H9 (cell line): ENCODE measurements at regions not wholly inside any gene's neighbourhood (a gene's known extent, or its start where the extent isn't known, plus 50 kb on each side); places are given as distances from the start of the nearest gene placed in this dataset.

Experiments
- DNase-seq: peaks from one replicate; pipeline ENCODE4 v3.0.0-alpha.2; 2017
- H2AFZ ChIP-seq: one replicate; pipeline ENCODE4 v1.6.1; 2013; ENCODE audit warnings: mild to moderate bottlenecking, low read length, control low read depth, moderate library complexity
- H2AK5ac ChIP-seq: 2 replicates; pipeline ENCODE4 v1.6.1; 2013; ENCODE audit warnings: low read length, control low read depth, mixed read lengths; ENCODE audit not compliant: insufficient read length
- H2BK120ac ChIP-seq: one replicate; pipeline ENCODE4 v1.6.1; 2013; ENCODE audit warnings: low read depth, mild to moderate bottlenecking, low read length, control low read depth, inconsistent platforms; ENCODE audit not compliant: poor library complexity, severe bottlenecking
- H2BK12ac ChIP-seq: 2 replicates; pipeline ENCODE4 v1.6.1; 2013; ENCODE audit warnings: low read length, control low read depth, mixed read lengths, low read depth; ENCODE audit not compliant: insufficient read length
- H2BK15ac ChIP-seq: 2 replicates; pipeline ENCODE4 v1.6.1; 2013; ENCODE audit warnings: low read depth, low read length, control low read depth
- H2BK20ac ChIP-seq: one replicate; pipeline ENCODE4 v1.6.1; 2013; ENCODE audit warnings: low read depth, mild to moderate bottlenecking, low read length, control low read depth, inconsistent platforms; ENCODE audit not compliant: poor library complexity, severe bottlenecking
- H2BK5ac ChIP-seq: 2 replicates; pipeline ENCODE4 v1.6.1; 2013; ENCODE audit warnings: low read length, control low read depth, mixed read lengths; ENCODE audit not compliant: insufficient read length
- H3K14ac ChIP-seq: 2 replicates; pipeline ENCODE4 v1.6.1; 2013; ENCODE audit warnings: low read length, control low read depth; ENCODE audit not compliant: insufficient read depth
- H3K18ac ChIP-seq: 2 replicates; pipeline ENCODE4 v1.6.1; 2013; ENCODE audit warnings: low read depth, mild to moderate bottlenecking, mixed read lengths, low read length, control low read depth; ENCODE audit not compliant: insufficient read length
- H3K23ac ChIP-seq: 2 replicates; pipeline ENCODE4 v1.6.1; 2013; ENCODE audit warnings: low read length, control low read depth, mixed read lengths, low read depth; ENCODE audit not compliant: insufficient read length
- H3K23me2 ChIP-seq: 2 replicates; pipeline ENCODE4 v1.6.1; 2013; ENCODE audit warnings: low read depth, mild to moderate bottlenecking, mixed read lengths, low read length, control low read depth; ENCODE audit not compliant: insufficient read length, poor library complexity, severe bottlenecking
- H3K27ac ChIP-seq: 2 replicates; pipeline ENCODE4 v1.5.1; 2013; ENCODE audit warnings: low read length, control low read depth, mixed read lengths, low read depth; ENCODE audit not compliant: insufficient read length
- H3K27me3 ChIP-seq: 2 replicates; pipeline ENCODE4 v1.6.1; 2013; ENCODE audit warnings: low read length, control low read depth, inconsistent platforms; ENCODE audit not compliant: insufficient read depth
- H3K4ac ChIP-seq: 2 replicates; pipeline ENCODE4 v1.6.1; 2013; ENCODE audit warnings: low read depth, mild to moderate bottlenecking, control low read depth, inconsistent platforms, low read length, moderate library complexity
- H3K4me1 ChIP-seq: 2 replicates; pipeline ENCODE4 v1.6.1; 2013; ENCODE audit warnings: low read length, control low read depth, inconsistent platforms; ENCODE audit not compliant: insufficient read depth
- H3K4me2 ChIP-seq: 2 replicates; pipeline ENCODE4 v1.6.1; 2013; ENCODE audit warnings: low read length, control low read depth, mixed read lengths; ENCODE audit not compliant: insufficient read length, insufficient read depth
- H3K56ac ChIP-seq: 2 replicates; pipeline ENCODE4 v1.6.1; 2013; ENCODE audit warnings: low read depth, mild to moderate bottlenecking, mixed read lengths, low read length, control low read depth; ENCODE audit not compliant: insufficient read length
- H3K79me1 ChIP-seq: 2 replicates; pipeline ENCODE4 v1.6.1; 2013; ENCODE audit warnings: low read depth, mild to moderate bottlenecking, moderate library complexity, low read length, control low read depth, inconsistent platforms; ENCODE audit not compliant: insufficient read depth, poor library complexity, severe bottlenecking
- H3K79me2 ChIP-seq: 2 replicates; pipeline ENCODE4 v1.6.1; 2013; ENCODE audit warnings: low read length, control low read depth, inconsistent platforms; ENCODE audit not compliant: insufficient read depth
- H3K9ac ChIP-seq: 2 replicates; pipeline ENCODE4 v1.6.1; 2013; ENCODE audit warnings: low read length, control low read depth, mixed read lengths; ENCODE audit not compliant: insufficient read length; ENCODE audit errors: extremely low read depth
- H3K9me3 ChIP-seq: one replicate; pipeline ENCODE4 v1.6.1; 2013; ENCODE audit warnings: low read depth, low read length, inconsistent platforms; ENCODE audit not compliant: control insufficient read depth
- H3T11ph ChIP-seq: one replicate; pipeline ENCODE4 v1.6.1; 2013; ENCODE audit warnings: mild to moderate bottlenecking, low read length, control low read depth, inconsistent platforms
- H4K20me1 ChIP-seq: one replicate; pipeline ENCODE4 v1.6.1; 2013; ENCODE audit not compliant: control insufficient read depth, insufficient read length, insufficient read depth
- H4K5ac ChIP-seq: 2 replicates; pipeline ENCODE4 v1.6.1; 2013; ENCODE audit warnings: low read depth, mild to moderate bottlenecking, mixed read lengths, low read length, control low read depth; ENCODE audit not compliant: insufficient read length
- H4K8ac ChIP-seq: replicated peaks from 2 replicates; pipeline ENCODE4 v1.6.1; 2013; ENCODE audit warnings: low read length, control low read depth, mixed read lengths, low read depth; ENCODE audit not compliant: insufficient read length
- H4K91ac ChIP-seq: 2 replicates; pipeline ENCODE4 v1.6.1; 2013; ENCODE audit warnings: low read depth, mild to moderate bottlenecking, moderate library complexity, mixed read lengths, low read length, control low read depth; ENCODE audit not compliant: insufficient read length
- H3K27ac Mint-ChIP-seq, 3 experiments: 2 replicates in 2 of 3; 3 replicates in 1 of 3; pipeline ENCODE4 v1.8.0; 2020 to 2021; ENCODE audit warnings: mixed read lengths in 3 of 3, mild to moderate bottlenecking in 1 of 3, moderate library complexity in 1 of 3
- H3K27me3 Mint-ChIP-seq: 2 replicates; pipeline ENCODE4 v1.8.0; 2021; ENCODE audit warnings: low read depth, mild to moderate bottlenecking, moderate library complexity, mixed read lengths
- H3K36me3 Mint-ChIP-seq, 3 experiments: 2 replicates in 2 of 3; 3 replicates in 1 of 3; pipeline ENCODE4 v1.8.0; 2020 to 2021; ENCODE audit warnings: low read depth in 3 of 3, mixed read lengths in 3 of 3; ENCODE audit not compliant: insufficient read depth in 1 of 3
- H3K4me1 Mint-ChIP-seq, 2 experiments: 2 replicates each; pipeline ENCODE4 v1.8.0; 2020; ENCODE audit warnings: mixed read lengths in 2 of 2
- H3K4me3 Mint-ChIP-seq, 2 experiments: 2 replicates in 1 of 2; 3 replicates in 1 of 2; pipeline ENCODE4 v1.8.0; 2020 to 2021; ENCODE audit warnings: mild to moderate bottlenecking in 2 of 2, mixed read lengths in 2 of 2, moderate library complexity in 1 of 2
- H3K9me3 Mint-ChIP-seq, 2 experiments: 2 replicates in 1 of 2; 3 replicates in 1 of 2; pipeline ENCODE4 v1.8.0; 2020; ENCODE audit warnings: mild to moderate bottlenecking in 2 of 2, mixed read lengths in 2 of 2, moderate library complexity in 1 of 2
- WGBS: extraction: QIAGEN DNeasy Blood & Tissue Kit; methylation state at CpG from one replicate; pipeline ENCODE4 v1.1.7; 2013; ENCODE audit warnings: missing lambda C conversion rate, low lambda C conversion rate, mixed read lengths; ENCODE audit not compliant: insufficient read length; ENCODE audit errors: extremely low coverage; 5-methylcytosine and 5-hydroxymethylcytosine counted together
- TF ChIP-seq, protein P1 (sequence below): fragments of 200-600 bp; sonication (generic); conservative IDR thresholded peaks from 3 replicates; pipeline ENCODE4 v1.8.0; 2021; ENCODE audit warnings: antibody characterized with exemption, mild to moderate bottlenecking

DNA sequence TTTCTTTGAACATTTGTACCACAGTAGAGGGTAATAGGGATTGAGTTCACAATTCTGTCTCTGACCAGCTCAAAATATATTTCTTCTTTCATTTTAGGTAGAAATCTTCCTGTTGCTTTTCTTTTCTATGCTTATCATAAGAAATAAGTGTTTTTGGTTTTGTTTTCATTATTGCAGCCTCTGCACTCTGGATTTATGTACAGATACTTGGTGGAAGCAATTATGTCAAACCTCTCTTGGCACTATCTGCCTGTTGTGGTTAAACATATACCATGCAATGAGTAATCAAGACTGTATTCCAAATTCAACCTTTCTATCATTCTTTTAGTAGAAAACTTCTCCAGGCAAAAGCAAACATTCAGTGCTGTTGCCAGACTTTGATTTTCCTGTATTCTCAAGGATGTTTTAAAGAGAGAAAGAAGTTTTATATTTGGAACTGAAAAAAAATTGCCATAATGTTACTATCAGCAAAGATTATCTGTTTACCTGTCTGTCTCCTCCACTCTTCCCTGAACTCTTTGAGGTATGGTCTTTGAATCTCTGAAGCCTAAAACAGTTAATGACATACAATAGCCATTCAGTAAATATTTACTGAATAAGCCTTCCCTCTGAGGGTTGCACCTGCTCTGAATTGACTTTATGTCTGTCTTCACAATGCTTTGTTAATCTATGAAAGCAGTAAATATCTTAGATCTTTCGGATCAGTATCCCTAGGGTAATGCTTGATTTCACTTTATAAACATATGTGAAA lies 612.5 kb upstream of the PRR20A start:
- no peak overlapping the region for H4K8ac ChIP-seq
- H3K14ac ChIP-seq, result no peak overlapping the region
- H2AK5ac ChIP-seq, result no peak overlapping the region
- DNase-seq, result no peak
- H3K27me3 ChIP-seq, result no peaks in the 10 kb centered on the region
- H3K36me3 Mint-ChIP-seq, result peaks cover 2 to 7% (median 5%) of the 10 kb centered on the region in 3 experiments; a peak in 4 of 7 replicates
- no peaks in the 10 kb centered on the region for H3K4me1 ChIP-seq
- no peak overlapping the region for H3K9ac ChIP-seq
- H3K4me2 ChIP-seq, result no peak overlapping the region
- TF ChIP-seq, protein P1, sequence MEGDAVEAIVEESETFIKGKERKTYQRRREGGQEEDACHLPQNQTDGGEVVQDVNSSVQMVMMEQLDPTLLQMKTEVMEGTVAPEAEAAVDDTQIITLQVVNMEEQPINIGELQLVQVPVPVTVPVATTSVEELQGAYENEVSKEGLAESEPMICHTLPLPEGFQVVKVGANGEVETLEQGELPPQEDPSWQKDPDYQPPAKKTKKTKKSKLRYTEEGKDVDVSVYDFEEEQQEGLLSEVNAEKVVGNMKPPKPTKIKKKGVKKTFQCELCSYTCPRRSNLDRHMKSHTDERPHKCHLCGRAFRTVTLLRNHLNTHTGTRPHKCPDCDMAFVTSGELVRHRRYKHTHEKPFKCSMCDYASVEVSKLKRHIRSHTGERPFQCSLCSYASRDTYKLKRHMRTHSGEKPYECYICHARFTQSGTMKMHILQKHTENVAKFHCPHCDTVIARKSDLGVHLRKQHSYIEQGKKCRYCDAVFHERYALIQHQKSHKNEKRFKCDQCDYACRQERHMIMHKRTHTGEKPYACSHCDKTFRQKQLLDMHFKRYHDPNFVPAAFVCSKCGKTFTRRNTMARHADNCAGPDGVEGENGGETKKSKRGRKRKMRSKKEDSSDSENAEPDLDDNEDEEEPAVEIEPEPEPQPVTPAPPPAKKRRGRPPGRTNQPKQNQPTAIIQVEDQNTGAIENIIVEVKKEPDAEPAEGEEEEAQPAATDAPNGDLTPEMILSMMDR, result no peak
- no peaks in the 10 kb centered on the region for H3K23me2 ChIP-seq
- no peak overlapping the region for H3T11ph ChIP-seq
- no peak overlapping the region for H4K5ac ChIP-seq
- H3K18ac ChIP-seq, result no peak overlapping the region
- no peak overlapping the region for H3K27ac Mint-ChIP-seq
- H3K4me1 Mint-ChIP-seq, result 0 out of 4 replicates have a peak, but pooled peaks cover 2% of the 10 kb centered on the region in 2 experiments
- no peak overlapping the region for H2BK5ac ChIP-seq
- no CpG with 5 or more reads among the region's 1 CpG for WGBS
- no peak overlapping the region for H3K56ac ChIP-seq
- no peak overlapping the region for H4K91ac ChIP-seq
- no peaks in the 10 kb centered on the region for H3K79me2 ChIP-seq
- H3K9me3 ChIP-seq, result no peaks in the 10 kb centered on the region
- H2BK12ac ChIP-seq, result no peak overlapping the region
- no peak overlapping the region for H2AFZ ChIP-seq
- H3K9me3 Mint-ChIP-seq, result peaks cover 6% of the 10 kb centered on the region in 2 experiments; a peak in 3 of 5 replicates
- H3K4me3 Mint-ChIP-seq, result no peak overlapping the region
- no peak overlapping the region for H2BK15ac ChIP-seq
- no peak overlapping the region for H3K4ac ChIP-seq
- H3K27ac ChIP-seq, result no peak overlapping the region
- H2BK120ac ChIP-seq, result no peak overlapping the region
- no peak overlapping the region for H3K23ac ChIP-seq
- no peaks in the 10 kb centered on the region for H3K79me1 ChIP-seq
- no peaks in the 10 kb centered on the region for H3K27me3 Mint-ChIP-seq
- no peaks in the 10 kb centered on the region for H4K20me1 ChIP-seq
- no peak overlapping the region for H2BK20ac ChIP-seq
